ENCODE measurements at regions not wholly inside any gene's neighbourhood (a gene's known extent, or its start where the extent isn't known, plus 50 kb on each side); places are given as distances from the start of the nearest gene placed in this dataset.

DNA sequence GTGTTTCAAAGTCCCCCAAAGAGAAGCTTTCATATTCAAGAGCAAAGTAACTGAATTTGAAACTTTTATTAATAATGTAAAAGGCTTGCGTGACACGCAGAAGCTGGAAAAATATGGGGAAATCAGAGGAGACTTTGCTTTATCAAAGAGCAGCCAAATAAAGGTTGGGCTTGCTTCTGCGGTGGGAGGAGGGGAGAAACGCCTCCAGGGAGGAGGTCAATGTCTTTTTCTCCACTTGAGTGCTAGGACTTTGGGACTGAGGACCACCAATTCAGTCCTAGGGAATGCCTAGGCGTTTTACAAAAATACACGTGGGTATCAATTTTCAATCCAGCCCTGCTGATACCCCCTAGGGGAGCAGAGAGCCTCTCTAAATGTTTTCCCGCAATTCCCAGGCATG is 60.9 kb upstream of the FZD10 start:
- no peaks in the 10 kb centered on the region for H3K9me3 ChIP-seq (ENCODE audit: low read length)
- H3K27me3 ChIP-seq (ENCODE audit: insufficient read depth, low read length, poor library complexity, severe bottlenecking) = no peaks in the 10 kb centered on the region
- ChIA-PET POLR2A (no interaction called here), CTCF (no interaction called here)
- Mint-ChIP-seq H3K27me3 (peaks cover 0 to 3% of the 10 kb centered on the region in 2 donors), H3K9me3 (no peaks in the 10 kb centered on the region), H3K4me3 (no peak overlapping the region), H3K4me1 (no peaks in the 10 kb centered on the region), H3K27ac (no peak overlapping the region), H3K36me3 (no peaks in the 10 kb centered on the region)
- no peak overlapping the region for H3K27ac ChIP-seq (ENCODE audit: low read depth, low read length)
- no peak overlapping the region for H3K4me3 ChIP-seq (ENCODE audit: low read length)
- H3K36me3 ChIP-seq (ENCODE audit: insufficient read depth, low read length) = no peaks in the 10 kb centered on the region
- no peak for DNase-seq
- no peaks in the 10 kb centered on the region for H3K4me1 ChIP-seq (ENCODE audit: insufficient read depth, low read length)

DNA sequence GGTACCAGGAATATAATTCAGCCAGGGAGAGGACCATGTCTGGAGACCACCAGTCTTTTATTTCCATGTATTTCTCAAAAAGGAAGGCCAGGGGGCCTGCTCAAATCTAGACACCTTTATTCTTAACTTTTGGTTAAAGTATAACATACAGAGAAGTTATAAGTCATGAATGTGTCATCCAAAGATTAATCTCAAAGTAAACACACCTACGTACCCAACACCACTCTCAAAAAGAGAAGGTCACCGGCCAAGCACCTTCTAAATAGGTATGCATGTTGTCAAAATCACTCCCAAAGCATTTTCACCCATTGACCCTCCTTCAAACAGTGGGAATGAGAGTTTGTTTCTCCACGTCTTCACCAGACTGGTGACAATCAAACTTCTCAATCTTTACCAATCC is 60.0 kb upstream of the FZD10 start:
- Histone ChIP-seq H3K4me3 (ENCODE audit: low read length) (no peak overlapping the region), H3K27me3 (ENCODE audit: insufficient read depth, low read length, poor library complexity, severe bottlenecking) (no peaks in the 10 kb centered on the region), H3K36me3 (ENCODE audit: insufficient read depth, low read length) (no peaks in the 10 kb centered on the region), H3K4me1 (ENCODE audit: insufficient read depth, low read length) (no peaks in the 10 kb centered on the region), H3K9me3 (ENCODE audit: low read length) (no peaks in the 10 kb centered on the region), H3K27ac (ENCODE audit: low read depth, low read length) (no peak overlapping the region)
- DNase-seq = no peak
- ChIA-PET CTCF (no interaction called here), POLR2A (no interaction called here)
- Mint-ChIP-seq H3K9me3 (no peaks in the 10 kb centered on the region), H3K27me3 (peaks cover 0 to 3% of the 10 kb centered on the region in 2 donors), H3K27ac (no peak overlapping the region), H3K4me1 (no peaks in the 10 kb centered on the region), H3K4me3 (no peak overlapping the region), H3K36me3 (no peaks in the 10 kb centered on the region)

DNA sequence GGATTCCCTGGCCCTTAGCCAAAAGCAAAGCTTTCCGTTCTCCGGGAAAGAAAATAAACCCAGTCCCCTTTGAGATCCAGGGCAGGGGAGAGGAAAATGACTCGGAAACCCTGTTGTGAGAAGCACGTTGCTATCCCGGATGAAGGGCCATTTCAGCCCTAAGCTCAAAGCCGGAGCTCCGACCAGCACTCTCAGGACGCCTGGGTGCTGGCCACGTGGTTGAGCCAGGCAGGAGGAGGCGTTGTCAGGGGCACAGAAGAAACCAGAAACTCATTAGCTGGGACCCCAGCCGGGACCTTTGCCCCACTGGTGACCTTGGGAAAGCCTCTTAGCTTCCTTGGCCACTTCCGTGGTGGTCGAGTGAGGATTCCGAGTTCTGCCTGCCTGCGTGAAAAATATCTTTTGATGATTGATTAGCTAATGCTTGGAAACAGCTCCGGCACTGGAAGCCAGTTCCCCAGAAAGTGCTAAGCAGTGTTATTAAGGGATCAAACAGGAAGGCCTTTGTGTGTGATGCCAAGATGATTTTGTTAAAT is 57.6 kb upstream of the FZD10 start:
- H3K4me1 ChIP-seq (ENCODE audit: insufficient read depth, low read length) = no peaks in the 10 kb centered on the region
- H3K27ac ChIP-seq (ENCODE audit: low read depth, low read length) = no peak overlapping the region
- Mint-ChIP-seq H3K27ac (no peak overlapping the region), H3K4me3 (no peak overlapping the region), H3K36me3 (no peaks in the 10 kb centered on the region), H3K4me1 (no peaks in the 10 kb centered on the region), H3K27me3 (peaks cover 0 to 3% of the 10 kb centered on the region in 2 donors), H3K9me3 (peaks cover 0 to 5% (median 0%) of the 10 kb centered on the region in 5 donors)
- no peaks in the 10 kb centered on the region for H3K9me3 ChIP-seq (ENCODE audit: low read length)
- no peak for DNase-seq
- H3K36me3 ChIP-seq (ENCODE audit: insufficient read depth, low read length) = no peaks in the 10 kb centered on the region
- no peak overlapping the region for H3K4me3 ChIP-seq (ENCODE audit: low read length)
- no peaks in the 10 kb centered on the region for H3K27me3 ChIP-seq (ENCODE audit: insufficient read depth, low read length, poor library complexity, severe bottlenecking)
- ChIA-PET CTCF (interaction anchor here (0.9 kb wide), 1 partner anchor 657 kb away, joined by 3 read pairs; no protein-coding TSS in a partner anchor), POLR2A (no interaction called here)

DNA sequence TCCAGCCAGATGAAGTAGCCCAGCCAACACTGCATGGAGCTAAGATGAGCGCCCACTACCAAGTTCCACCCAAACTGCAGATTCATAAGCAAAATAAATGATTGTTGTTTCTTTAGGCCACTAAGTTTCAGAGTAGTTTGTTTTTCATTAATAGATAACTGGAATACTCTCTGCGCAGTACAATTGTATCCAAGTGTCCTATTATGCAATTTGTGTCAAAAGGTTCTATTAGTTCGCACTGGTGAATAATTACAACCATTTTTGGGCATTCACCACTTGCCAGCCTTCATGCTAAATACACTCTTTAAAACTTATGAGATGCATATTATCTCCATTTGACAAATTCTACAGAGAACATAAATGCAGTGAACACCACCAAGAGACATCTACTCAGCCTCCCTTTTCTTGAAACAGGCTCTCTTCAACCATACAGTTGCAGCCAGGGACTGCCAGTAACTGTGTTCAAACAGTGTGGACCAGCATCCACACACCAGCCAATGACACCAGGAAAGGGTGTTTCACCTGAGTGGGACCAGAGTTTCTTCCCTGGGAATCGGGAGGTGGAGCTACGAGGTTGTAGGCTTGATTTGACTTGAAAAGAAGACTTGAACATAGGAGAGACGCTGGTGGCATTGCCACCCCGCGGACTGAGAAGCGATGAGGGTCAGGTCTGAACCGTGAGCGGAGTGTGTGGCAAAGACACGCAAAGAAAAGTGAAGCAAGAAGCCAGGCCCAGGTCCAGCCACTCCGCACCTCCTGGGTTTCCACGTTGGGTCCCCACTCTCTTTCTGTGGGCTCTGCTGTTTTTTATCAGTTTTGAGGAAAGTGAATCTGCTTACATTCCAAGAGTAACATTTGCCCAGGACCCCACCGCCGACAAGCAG is 53.0 kb upstream of the FZD10 start:
- Histone ChIP-seq H3K27ac (ENCODE audit: low read depth, low read length) (no peak overlapping the region), H3K9me3 (ENCODE audit: low read length) (no peaks in the 10 kb centered on the region), H3K27me3 (ENCODE audit: insufficient read depth, low read length, poor library complexity, severe bottlenecking) (no peaks in the 10 kb centered on the region), H3K36me3 (ENCODE audit: insufficient read depth, low read length) (no peaks in the 10 kb centered on the region), H3K4me1 (ENCODE audit: insufficient read depth, low read length) (no peaks in the 10 kb centered on the region), H3K4me3 (ENCODE audit: low read length) (no peak overlapping the region)
- H3K9me3 Mint-ChIP-seq = peaks cover 0 to 15% (median 7%) of the 10 kb centered on the region in 5 donors
- CTCF ChIA-PET = no interaction called here
- POLR2A ChIA-PET = no interaction called here
- peak overlapping the region in 1 of 8 donors; percentile 57 for H3K27ac Mint-ChIP-seq
- H3K27me3 Mint-ChIP-seq = peaks cover 0 to 1% of the 10 kb centered on the region in 2 donors
- H3K4me1 Mint-ChIP-seq = no peaks in the 10 kb centered on the region
- no peaks in the 10 kb centered on the region for H3K36me3 Mint-ChIP-seq
- DNase-seq = no peak
- no peak overlapping the region for H3K4me3 Mint-ChIP-seq

DNA sequence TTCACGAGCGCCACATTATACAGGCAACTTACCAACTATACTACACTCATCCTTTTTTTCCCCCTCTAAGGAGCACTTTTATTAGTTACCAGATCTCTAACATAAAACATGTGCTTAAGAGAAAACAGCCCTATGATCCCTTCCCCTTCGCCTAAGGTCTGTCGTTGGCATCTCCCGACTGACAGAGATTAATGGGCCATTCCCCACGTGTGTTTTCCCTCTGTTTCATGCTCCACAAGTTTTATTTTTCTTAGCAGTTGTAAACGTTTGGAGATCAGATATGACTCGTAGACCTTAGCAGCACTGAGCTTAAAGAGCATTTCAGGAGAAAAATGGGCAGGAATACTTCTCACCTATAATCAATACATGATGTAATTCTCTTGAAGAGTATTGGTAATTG is 51.4 kb upstream of the FZD10 start:
- Histone ChIP-seq H3K4me1 (ENCODE audit: insufficient read depth, low read length) (no peaks in the 10 kb centered on the region), H3K27me3 (ENCODE audit: insufficient read depth, low read length, poor library complexity, severe bottlenecking) (no peaks in the 10 kb centered on the region), H3K36me3 (ENCODE audit: insufficient read depth, low read length) (no peaks in the 10 kb centered on the region), H3K9me3 (ENCODE audit: low read length) (no peaks in the 10 kb centered on the region), H3K27ac (ENCODE audit: low read depth, low read length) (no peak overlapping the region), H3K4me3 (ENCODE audit: low read length) (no peak overlapping the region)
- Mint-ChIP-seq H3K4me3 (no peak overlapping the region), H3K27me3 (peaks cover 0 to 1% of the 10 kb centered on the region in 2 donors), H3K9me3 (peaks cover 0 to 15% (median 7%) of the 10 kb centered on the region in 5 donors), H3K36me3 (no peaks in the 10 kb centered on the region), H3K4me1 (no peaks in the 10 kb centered on the region), H3K27ac (no peak overlapping the region)
- no peak for DNase-seq
- ChIA-PET CTCF (no interaction called here), POLR2A (no interaction called here)

DNA sequence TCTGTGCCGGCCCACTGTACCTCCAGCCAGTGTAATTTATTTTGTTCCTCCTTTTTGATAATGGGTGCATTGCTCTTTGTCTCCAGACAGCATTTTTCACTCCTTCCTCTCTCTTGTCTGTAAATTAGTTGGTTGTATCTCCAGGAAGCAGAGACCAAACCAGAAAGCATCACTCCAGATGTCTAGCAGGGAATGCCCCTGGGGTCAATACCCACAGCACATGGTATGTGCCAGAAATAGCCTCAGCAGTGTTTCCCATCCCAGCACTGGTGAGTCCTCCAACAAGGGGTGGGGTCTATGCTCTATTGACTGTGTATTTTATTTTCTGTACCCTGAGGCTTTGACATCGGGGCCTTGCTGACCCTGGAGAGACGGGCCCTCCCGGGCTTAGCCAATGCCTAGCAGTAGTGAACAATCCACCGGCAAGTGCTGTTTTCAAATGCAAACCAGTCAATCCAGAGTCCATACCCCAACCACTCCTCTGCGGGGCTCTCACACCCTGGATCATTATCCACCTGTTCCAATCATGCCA is 50.2 kb upstream of the FZD10 start:
- H3K27ac ChIP-seq (ENCODE audit: low read depth, low read length) = no peak overlapping the region
- H3K36me3 ChIP-seq (ENCODE audit: insufficient read depth, low read length) = no peaks in the 10 kb centered on the region
- no peak overlapping the region for H3K4me3 Mint-ChIP-seq
- H3K27me3 ChIP-seq (ENCODE audit: insufficient read depth, low read length, poor library complexity, severe bottlenecking) = no peaks in the 10 kb centered on the region
- ChIA-PET CTCF (no interaction called here), POLR2A (no interaction called here)
- peaks cover 0 to 1% of the 10 kb centered on the region in 2 donors for H3K27me3 Mint-ChIP-seq
- H3K36me3 Mint-ChIP-seq = no peaks in the 10 kb centered on the region
- no peak for DNase-seq
- no peak overlapping the region for H3K4me3 ChIP-seq (ENCODE audit: low read length)
- H3K4me1 ChIP-seq (ENCODE audit: insufficient read depth, low read length) = no peaks in the 10 kb centered on the region
- no peaks in the 10 kb centered on the region for H3K9me3 ChIP-seq (ENCODE audit: low read length)
- H3K4me1 Mint-ChIP-seq = no peaks in the 10 kb centered on the region
- peaks cover 0 to 15% (median 7%) of the 10 kb centered on the region in 5 donors for H3K9me3 Mint-ChIP-seq
- H3K27ac Mint-ChIP-seq = no peak overlapping the region

Measured in CD8-positive, alpha-beta memory T cell (primary cell).